HCT116 (cell line): ENCODE measurements at regions not wholly inside any gene's neighbourhood (a gene's known extent, or its start where the extent isn't known, plus 50 kb on each side); places are given as distances from the start of the nearest gene placed in this dataset.

ENCODE experiments used
- CTCF ChIP-seq, 3 experiments: fragments of 200-600 bp in 1 of 3; sonication (generic) in 1 of 3; IDR thresholded peaks in 2 of 3; conservative IDR thresholded peaks in 1 of 3; 2 replicates each; pipeline ENCODE4 v1.5.1; 2012 to 2017; ENCODE audit warnings: low read depth in 2 of 3, low read length in 2 of 3, antibody characterized with exemption in 1 of 3, borderline replicate concordance in 1 of 3, control low read depth in 1 of 3, mild to moderate bottlenecking in 1 of 3, mixed read lengths in 1 of 3, mixed run types in 1 of 3, moderate library complexity in 1 of 3; ENCODE audit not compliant: insufficient read depth in 1 of 3
- EZH2 ChIP-seq: fragments of 200-600 bp; sonication (generic); IDR thresholded peaks from 2 replicates; pipeline ENCODE4 v1.6.1; 2017; ENCODE audit warnings: antibody characterized with exemption, mixed run types
- FOSL1 ChIP-seq: IDR thresholded peaks from 2 replicates; pipeline ENCODE4 v1.6.1; 2012; ENCODE audit warnings: low read depth
- JUND ChIP-seq: IDR thresholded peaks from 2 replicates; pipeline ENCODE4 v1.6.1; 2012
- SP1 ChIP-seq: IDR thresholded peaks from 2 replicates; pipeline ENCODE4 v1.6.1; 2012; ENCODE audit warnings: low read depth
- YY1 ChIP-seq: IDR thresholded peaks from 2 replicates; pipeline ENCODE4 v1.6.1; 2011; ENCODE audit warnings: low read length, low read depth, moderate library complexity, mild to moderate bottlenecking; ENCODE audit not compliant: insufficient replicate concordance; ENCODE audit errors: extremely low read depth

GRCh38 chrX:140866446-140866845, 135.9 kb upstream of the SPANXB1 start:
- TF ChIP-seq CTCF (IDR thresholded peaks at IDR 0.05 in 2 of 3, conservative IDR thresholded peaks at IDR 0.05 in 1 of 3; ENCODE audit: borderline replicate concordance in 1 of 3, insufficient read depth in 1 of 3, low read depth in 2 of 3, low read length in 2 of 3) (no peak), JUND (no peak), EZH2 (no peak), SP1 (no peak), FOSL1 (no peak), YY1 (no peak)
